PC-9 (cell line): ENCODE measurements at regions not wholly inside any gene's neighbourhood (a gene's known extent, or its start where the extent isn't known, plus 50 kb on each side); places are given as distances from the start of the nearest gene placed in this dataset.

Experiments
- BruUV-seq: library from RNA; stranded (reverse); fragments of 400-500 nt; replicated peaks from 2 replicates; lab custom pipeline; 2021; lab: Mats Ljungman, UMichigan
- CTCF ChIA-PET: fragments of 300-600 bp; sonication (Branson Sonifier 250); formaldehyde crosslinking; loops from one replicate; lab custom pipeline; 2022; ENCODE audit warnings: antibody characterized with exemption; lab: Charles Lee
- POLR2A ChIA-PET: fragments of 300-600 bp; sonication (Branson Sonifier 250); formaldehyde crosslinking; loops from one replicate; lab custom pipeline; 2022; ENCODE audit warnings: antibody characterized with exemption; ENCODE audit not compliant: unreplicated experiment; lab: Charles Lee
- DNase-seq, 2 experiments: peaks; one replicate each; pipeline versions ENCODE4 v3.0.0 to v3.0.0-alpha.2; 2015 to 2022; ENCODE audit warnings: mixed read lengths in 1 of 2
- H2AFZ ChIP-seq: fragments of 200-600 bp; sonication (generic); 2 replicates; pipeline ENCODE4 v1.8.1; 2017; ENCODE audit warnings: antibody characterized with exemption
- H3F3A ChIP-seq: fragments of 200-600 bp; sonication (generic); 2 replicates; pipeline ENCODE4 v1.8.1; 2017; ENCODE audit warnings: antibody characterized with exemption, mild to moderate bottlenecking, low read depth; ENCODE audit not compliant: insufficient read depth
- H3K27ac ChIP-seq: fragments of 200-600 bp; sonication (generic); 2 replicates; pipeline ENCODE4 v1.6.1; 2016; ENCODE audit warnings: mixed run types
- H3K27me3 ChIP-seq: fragments of 200-600 bp; sonication (generic); 2 replicates; pipeline ENCODE4 v1.6.1; 2016; ENCODE audit warnings: low read depth, mixed run types; ENCODE audit not compliant: insufficient read depth
- H3K36me3 ChIP-seq: fragments of 200-600 bp; sonication (generic); 2 replicates; pipeline ENCODE4 v1.6.1; 2016; ENCODE audit warnings: low read depth, mixed run types
- H3K4me1 ChIP-seq: fragments of 200-600 bp; sonication (generic); replicated peaks from 2 replicates; pipeline ENCODE4 v1.6.1; 2016; ENCODE audit warnings: mixed run types; ENCODE audit not compliant: insufficient read depth
- H3K4me2 ChIP-seq: fragments of 200-600 bp; sonication (generic); 2 replicates; pipeline ENCODE4 v1.6.1; 2017; ENCODE audit warnings: mixed run types
- H3K4me3 ChIP-seq: fragments of 200-600 bp; sonication (generic); 2 replicates; pipeline ENCODE4 v1.6.1; 2016; ENCODE audit warnings: mixed run types
- H3K79me2 ChIP-seq: fragments of 200-600 bp; sonication (generic); 2 replicates; pipeline ENCODE4 v1.6.1; 2017; ENCODE audit warnings: low read depth, mixed run types
- H3K9me2 ChIP-seq: fragments of 200-600 bp; sonication (generic); 2 replicates; pipeline ENCODE4 v1.8.1; 2017; ENCODE audit warnings: mild to moderate bottlenecking; ENCODE audit not compliant: insufficient read depth
- H3K9me3 ChIP-seq: fragments of 200-600 bp; sonication (generic); 2 replicates; pipeline ENCODE4 v1.8.1; 2016; ENCODE audit warnings: low read depth; ENCODE audit not compliant: insufficient read depth
- H4K20me1 ChIP-seq: fragments of 200-600 bp; sonication (generic); 2 replicates; pipeline ENCODE4 v1.8.1; 2017; ENCODE audit not compliant: insufficient read depth
- EZH2 ChIP-seq: fragments of 200-600 bp; sonication (generic); IDR thresholded peaks from 2 replicates; pipeline ENCODE4 v1.8.0; 2017; ENCODE audit warnings: antibody characterized with exemption, low read depth
- intact Hi-C: fragments of 100-400 bp; cut with micrococcal nuclease; formaldehyde crosslinking; loops from one replicate; pipeline ENCODE4 v1.10.0; 2022; ENCODE audit not compliant: unreplicated experiment
- TF ChIP-seq, protein P1 (sequence below): fragments of 200-600 bp; sonication (generic); conservative IDR thresholded peaks from 2 replicates; pipeline ENCODE4 v1.6.1; 2017; ENCODE audit warnings: mixed run types, antibody characterized with exemption, mild to moderate bottlenecking, moderate library complexity

DNA sequence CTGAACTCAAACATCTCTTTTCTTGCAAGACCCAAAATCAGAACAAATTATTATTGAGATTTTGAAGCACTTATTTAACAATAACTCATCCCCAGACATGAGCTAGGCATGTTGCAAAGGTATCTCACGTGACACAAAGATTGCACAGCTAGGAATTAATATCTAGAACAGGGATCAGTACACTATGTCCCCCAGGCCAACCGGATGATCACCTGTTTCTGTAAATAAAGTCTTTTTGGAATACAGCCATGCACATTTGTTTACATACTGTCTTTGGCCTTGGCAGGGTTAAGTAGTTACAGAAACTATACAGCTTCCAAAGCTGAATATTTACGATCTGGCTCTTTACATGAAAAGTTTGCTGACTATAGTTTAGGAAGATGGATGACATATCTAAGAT is 287.7 kb downstream of the ACTL7B start:
- Histone ChIP-seq H3K79me2 (no peaks in the 10 kb centered on the region), H4K20me1 (no peaks in the 10 kb centered on the region), H3K4me1 (no peaks in the 10 kb centered on the region), H3K4me3 (no peak overlapping the region), H3K36me3 (no peaks in the 10 kb centered on the region), H3K27ac (no peak overlapping the region), H3K9me2 (no peaks in the 10 kb centered on the region), H3K4me2 (no peak overlapping the region), H3K9me3 (no peaks in the 10 kb centered on the region), H3K27me3 (no peaks in the 10 kb centered on the region), H3F3A (no peaks in the 10 kb centered on the region), H2AFZ (no peak overlapping the region)
- intact Hi-C loops, result loop anchor here (5.0 to 10.0 kb wide), 6 partner anchors 244 to 1223 kb away; no protein-coding TSS in a partner anchor
- no TSS peak for BruUV-seq
- ChIA-PET CTCF (no interaction called here), POLR2A (no interaction called here)
- TF ChIP-seq EZH2, result no peak
- TF ChIP-seq, protein P1, sequence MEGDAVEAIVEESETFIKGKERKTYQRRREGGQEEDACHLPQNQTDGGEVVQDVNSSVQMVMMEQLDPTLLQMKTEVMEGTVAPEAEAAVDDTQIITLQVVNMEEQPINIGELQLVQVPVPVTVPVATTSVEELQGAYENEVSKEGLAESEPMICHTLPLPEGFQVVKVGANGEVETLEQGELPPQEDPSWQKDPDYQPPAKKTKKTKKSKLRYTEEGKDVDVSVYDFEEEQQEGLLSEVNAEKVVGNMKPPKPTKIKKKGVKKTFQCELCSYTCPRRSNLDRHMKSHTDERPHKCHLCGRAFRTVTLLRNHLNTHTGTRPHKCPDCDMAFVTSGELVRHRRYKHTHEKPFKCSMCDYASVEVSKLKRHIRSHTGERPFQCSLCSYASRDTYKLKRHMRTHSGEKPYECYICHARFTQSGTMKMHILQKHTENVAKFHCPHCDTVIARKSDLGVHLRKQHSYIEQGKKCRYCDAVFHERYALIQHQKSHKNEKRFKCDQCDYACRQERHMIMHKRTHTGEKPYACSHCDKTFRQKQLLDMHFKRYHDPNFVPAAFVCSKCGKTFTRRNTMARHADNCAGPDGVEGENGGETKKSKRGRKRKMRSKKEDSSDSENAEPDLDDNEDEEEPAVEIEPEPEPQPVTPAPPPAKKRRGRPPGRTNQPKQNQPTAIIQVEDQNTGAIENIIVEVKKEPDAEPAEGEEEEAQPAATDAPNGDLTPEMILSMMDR, result no peak
- DNase-seq, result no peak

DNA sequence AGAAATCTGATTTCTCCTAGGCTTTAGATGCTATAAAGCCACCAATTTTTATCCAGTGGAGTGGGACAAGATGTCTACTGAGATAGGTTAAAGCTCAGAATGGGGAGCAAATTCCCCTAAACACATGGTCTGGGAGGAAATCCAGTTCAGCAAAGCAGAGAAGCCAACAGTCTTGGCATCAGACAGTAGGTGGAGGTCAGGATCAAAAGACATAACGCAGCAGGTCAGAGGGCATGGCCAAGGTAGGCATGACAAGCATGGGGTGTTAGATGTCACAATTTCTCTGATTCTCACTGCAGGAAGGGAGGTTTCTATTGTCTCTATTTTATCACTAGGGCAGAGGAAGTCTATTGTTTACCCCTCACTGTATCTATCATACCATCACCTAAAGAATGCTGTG is 288.2 kb downstream of the ACTL7B start:
- Histone ChIP-seq H3K9me3 (no peaks in the 10 kb centered on the region), H3K9me2 (no peaks in the 10 kb centered on the region), H3K27me3 (no peaks in the 10 kb centered on the region), H3K36me3 (no peaks in the 10 kb centered on the region), H3K4me1 (no peaks in the 10 kb centered on the region), H3K4me3 (no peak overlapping the region), H2AFZ (no peak overlapping the region), H3F3A (no peaks in the 10 kb centered on the region), H3K4me2 (no peak overlapping the region), H3K79me2 (no peaks in the 10 kb centered on the region), H4K20me1 (no peaks in the 10 kb centered on the region), H3K27ac (no peak overlapping the region)
- ChIA-PET CTCF (interaction anchor here (0.6 kb wide), 1 partner anchor 336 kb away, joined by 4 read pairs; no protein-coding TSS in a partner anchor), POLR2A (no interaction called here)
- TF ChIP-seq, protein P1, result no peak
- TF ChIP-seq EZH2, result no peak
- BruUV-seq, result no TSS peak
- intact Hi-C loops, result loop anchor here (5.0 to 10.0 kb wide), 6 partner anchors 245 to 1223 kb away; no protein-coding TSS in a partner anchor
- DNase-seq, result no peak

DNA sequence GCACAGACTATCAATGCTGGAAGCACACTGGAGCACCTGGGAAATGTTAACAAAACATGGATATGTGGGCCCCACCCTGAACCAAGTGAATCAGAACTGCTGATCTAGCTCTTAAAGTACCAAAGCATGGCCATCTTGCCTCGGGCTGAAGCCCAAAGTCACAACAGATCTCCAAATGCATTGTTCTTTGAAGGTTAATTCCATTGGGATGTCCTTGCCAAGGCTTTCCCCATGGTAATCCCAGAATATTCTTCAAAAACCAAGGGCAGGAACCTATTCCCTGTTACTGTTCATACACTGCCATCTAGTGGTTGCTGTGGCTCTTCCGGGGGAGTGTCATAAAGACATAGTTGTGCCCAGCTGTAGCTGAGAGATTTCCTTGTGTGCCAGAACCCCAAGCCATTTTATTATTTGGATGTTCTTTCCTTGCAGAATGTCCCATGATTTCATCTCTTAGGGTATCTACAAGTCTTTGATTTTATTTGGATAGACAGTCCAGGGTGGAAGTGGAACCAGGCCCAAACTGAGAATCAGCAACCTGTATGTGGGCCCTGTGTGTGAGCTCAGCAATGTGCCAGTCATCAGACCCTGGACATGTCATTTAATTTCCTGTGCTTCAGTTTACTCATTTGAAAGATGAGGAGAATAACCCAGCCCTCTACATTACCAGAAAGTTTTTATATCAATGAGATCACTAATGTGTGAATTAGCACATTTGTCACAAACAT is 290.0 kb downstream of the ACTL7B start:
- Histone ChIP-seq H3K79me2 (no peaks in the 10 kb centered on the region), H2AFZ (no peak overlapping the region), H3K9me3 (no peaks in the 10 kb centered on the region), H3F3A (no peaks in the 10 kb centered on the region), H3K27ac (no peak overlapping the region), H3K4me2 (no peak overlapping the region), H3K27me3 (no peaks in the 10 kb centered on the region), H3K9me2 (no peaks in the 10 kb centered on the region), H3K4me1 (no peaks in the 10 kb centered on the region), H4K20me1 (no peaks in the 10 kb centered on the region), H3K36me3 (no peaks in the 10 kb centered on the region), H3K4me3 (no peak overlapping the region)
- intact Hi-C loops, result loop anchor here (1.0 to 10.0 kb wide), 15 partner anchors 87 to 1221 kb away; no protein-coding TSS in a partner anchor
- no TSS peak for BruUV-seq
- CTCF ChIA-PET, result interaction anchor here (0.5 to 2.1 kb wide), 6 partner anchors 149 to 965 kb away, joined by 3 to 10 read pairs (median 3); no protein-coding TSS in a partner anchor
- POLR2A ChIA-PET, result no interaction called here
- TF ChIP-seq, protein P1, result peak; percentile 92
- no peak for TF ChIP-seq EZH2
- DNase-seq, result peak; percentile 62 to 77
